Thymus (tissue), 11 donors: ENCODE measurements at regions not wholly inside any gene's neighbourhood (a gene's known extent, or its start where the extent isn't known, plus 50 kb on each side); places are given as distances from the start of the nearest gene placed in this dataset.
"Not testable (repeated sequence)": the region's sequence is repeated elsewhere in the genome, so short reads cannot be mapped to it uniquely, and the experiment has no call there.

Source experiments
- DNase-seq, 9 donors: peaks; one replicate each; pipeline ENCODE4 v3.0.0-alpha.2; 2013; ENCODE audit warnings: low spot score in 9 of 9, low read depth in 6 of 9, missing footprints in 1 of 9
- H3K27ac ChIP-seq, 2 donors: one replicate each; pipeline ENCODE4 v1.5.1; 2013; ENCODE audit warnings: control low read depth in 1 of 2, low read depth in 1 of 2, low read length in 1 of 2, mild to moderate bottlenecking in 1 of 2, moderate library complexity in 1 of 2
- H3K27me3 ChIP-seq, 2 donors: one replicate each; pipeline ENCODE4 v1.5.1; 2013; ENCODE audit warnings: low read length in 1 of 2; ENCODE audit not compliant: control insufficient read depth in 2 of 2, insufficient read depth in 1 of 2
- H3K36me3 ChIP-seq, 2 donors: one replicate each; pipeline ENCODE4 v1.5.1; 2013; ENCODE audit warnings: low read length in 1 of 2, mild to moderate bottlenecking in 1 of 2, moderate library complexity in 1 of 2; ENCODE audit not compliant: control insufficient read depth in 2 of 2, insufficient read depth in 2 of 2
- H3K4me1 ChIP-seq, 2 donors: one replicate each; pipeline ENCODE4 v1.5.1; 2013; ENCODE audit warnings: low read length in 2 of 2; ENCODE audit not compliant: control insufficient read depth in 2 of 2, insufficient read depth in 2 of 2
- H3K4me3 ChIP-seq, 2 donors: one replicate each; pipeline ENCODE4 v1.5.1; 2013; ENCODE audit warnings: low read length in 2 of 2, control low read depth in 1 of 2, mild to moderate bottlenecking in 1 of 2
- H3K9me3 ChIP-seq, 2 donors: one replicate each; pipeline ENCODE4 v1.5.1; 2013; ENCODE audit warnings: low read length in 1 of 2, mild to moderate bottlenecking in 1 of 2; ENCODE audit not compliant: control insufficient read depth in 2 of 2, insufficient read depth in 1 of 2
- whole genome bisulfite sequencing: extraction: QIAGEN DNeasy Blood & Tissue Kit; methylation state at CpG from one replicate; pipeline ENCODE4 v1.1.7; 2013; 5-methylcytosine and 5-hydroxymethylcytosine counted together
- donor health status: healthy.

DNA sequence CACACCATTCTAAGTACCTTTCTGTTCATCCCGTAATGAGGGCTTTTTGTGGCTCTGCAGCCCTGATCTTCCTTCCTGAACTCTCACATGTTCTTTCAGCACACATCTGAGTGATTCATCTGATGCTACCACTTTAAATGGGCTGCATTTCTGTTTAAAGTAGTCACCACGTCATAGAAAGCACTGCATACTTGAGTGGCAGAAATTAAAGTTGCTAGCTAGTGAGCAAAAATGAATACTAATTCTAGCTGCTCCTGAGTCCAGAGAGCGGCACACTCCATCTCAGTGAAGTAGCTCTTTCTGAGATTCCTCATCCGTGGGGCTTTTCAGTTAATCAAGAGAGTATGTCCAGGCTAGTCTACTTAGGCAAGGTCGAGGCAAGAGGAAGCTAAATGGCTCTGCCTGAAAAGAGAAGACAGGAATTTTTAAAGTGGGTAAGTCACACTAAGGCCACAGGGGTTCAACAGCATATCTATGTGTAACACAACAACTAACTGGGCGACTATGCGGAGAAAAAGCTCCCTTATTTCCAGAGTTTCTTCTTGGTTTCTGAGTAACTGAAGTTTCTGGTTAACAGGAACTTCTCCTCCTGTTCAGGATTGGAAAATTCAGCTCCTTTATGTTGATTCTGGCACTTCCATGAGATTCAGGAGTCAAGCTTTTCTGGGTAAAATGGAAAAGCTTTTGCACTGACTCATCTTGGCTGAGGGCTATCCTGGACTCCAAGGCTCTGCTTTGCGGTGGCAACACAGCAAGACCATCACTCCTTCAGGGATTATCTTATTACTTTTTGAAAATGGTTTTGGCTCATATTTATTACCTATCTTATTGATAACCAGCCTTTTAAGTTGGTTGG lies 109.5 kb downstream of the TAF11L14 start:
- Histone ChIP-seq H3K4me3 (no peak overlapping the region), H3K27me3 (no peaks in the 10 kb centered on the region), H3K36me3 (no peaks in the 10 kb centered on the region), H3K4me1 (no peaks in the 10 kb centered on the region), H3K9me3 (no peaks in the 10 kb centered on the region), H3K27ac (no peak overlapping the region)
- WGBS = 93% methylated on average over 8 of the region's 8 CpGs
- no peak for DNase-seq

DNA sequence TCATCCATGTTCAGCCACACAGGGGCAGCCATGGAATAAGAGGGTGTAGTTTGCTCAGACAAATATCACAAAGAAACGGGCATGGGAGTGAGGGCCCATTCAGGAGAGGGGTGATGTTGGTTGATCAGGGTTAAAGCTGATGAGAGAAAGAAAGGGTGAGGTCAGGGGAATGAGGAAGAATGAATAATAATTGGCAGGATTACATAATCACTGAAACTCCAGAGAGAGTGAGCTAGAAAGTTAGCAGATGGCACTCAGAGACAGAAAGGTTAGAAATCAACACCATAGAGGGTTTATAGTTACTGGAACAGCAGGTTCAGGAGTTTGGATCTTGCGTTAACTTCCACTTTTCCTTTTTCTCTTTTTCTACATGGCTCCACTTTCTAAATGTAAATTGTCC lies 113.9 kb downstream of the TAF11L14 start:
- 90% methylated on average over 2 of the region's 2 CpGs for WGBS
- Histone ChIP-seq H3K36me3 (no peaks in the 10 kb centered on the region), H3K4me3 (no peak overlapping the region), H3K9me3 (no peaks in the 10 kb centered on the region), H3K27me3 (no peaks in the 10 kb centered on the region), H3K4me1 (no peaks in the 10 kb centered on the region), H3K27ac (no peak overlapping the region)
- DNase-seq = no peak

- Histone ChIP-seq H3K4me3 (no peak overlapping the region), H3K9me3 (no peaks in the 10 kb centered on the region), H3K4me1 (no peaks in the 10 kb centered on the region), H3K27ac (no peak overlapping the region), H3K27me3 (no peaks in the 10 kb centered on the region), H3K36me3 (no peaks in the 10 kb centered on the region)
- DNase-seq = no peak
- WGBS = 66% methylated on average over 1 of the region's 1 CpG
Measured at GRCh38 chr5:17748941-17749340, 114.7 kb downstream of the TAF11L14 start.

DNA sequence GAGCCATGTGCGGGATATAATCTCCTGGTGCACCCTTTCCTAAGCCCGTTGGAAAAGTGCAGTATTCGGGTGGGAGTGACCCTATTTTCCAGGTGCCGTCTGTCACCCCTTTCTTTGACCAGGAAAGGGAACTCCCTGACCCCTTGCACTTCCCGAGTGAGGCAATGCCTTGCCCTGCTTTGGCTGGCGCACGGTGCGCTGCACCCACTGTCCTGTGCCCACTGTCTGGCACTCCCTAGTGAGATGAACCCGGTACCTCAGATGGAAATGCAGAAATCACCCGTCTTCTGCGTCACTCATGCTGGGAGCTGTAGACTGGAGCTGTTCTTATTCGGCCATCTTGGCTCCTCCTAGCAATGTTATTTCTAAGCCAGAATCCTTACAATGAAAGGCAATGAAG lies 121.1 kb downstream of the TAF11L14 start:
- H3K4me1 ChIP-seq, H3K9me3 ChIP-seq, H3K27ac ChIP-seq, H3K4me3 ChIP-seq, DNase-seq, H3K36me3 ChIP-seq, H3K27me3 ChIP-seq: not testable (repeated sequence)
- WGBS = 97% methylated on average over 12 of the region's 12 CpGs

DNA sequence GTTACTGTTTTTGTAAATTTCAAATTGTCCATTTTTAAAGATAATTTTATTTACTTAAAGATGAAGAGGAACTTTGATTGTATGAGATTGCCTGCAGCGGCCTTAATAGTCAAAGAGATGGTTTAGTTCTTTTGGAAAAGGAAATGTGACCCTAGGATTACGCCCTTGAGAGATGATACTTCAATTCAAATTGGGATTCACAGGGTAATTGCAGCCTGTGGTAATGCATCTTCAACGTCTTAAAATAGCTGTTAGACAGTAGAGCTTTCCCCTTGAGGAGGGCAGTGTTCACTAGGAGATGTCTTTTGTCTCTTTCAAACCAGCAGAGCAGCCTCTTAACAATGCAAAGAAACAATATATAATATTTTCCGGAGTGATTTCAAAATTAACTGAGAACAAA lies 127.1 kb downstream of the TAF11L14 start:
- Histone ChIP-seq H3K9me3 (peaks cover 2 to 3% of the 10 kb centered on the region in 2 donors), H3K27ac (no peak overlapping the region), H3K27me3 (no peaks in the 10 kb centered on the region), H3K4me3 (no peak overlapping the region), H3K36me3 (no peaks in the 10 kb centered on the region), H3K4me1 (no peaks in the 10 kb centered on the region)
- DNase-seq = no peak
- WGBS = 59% methylated on average over 4 of the region's 4 CpGs

DNA sequence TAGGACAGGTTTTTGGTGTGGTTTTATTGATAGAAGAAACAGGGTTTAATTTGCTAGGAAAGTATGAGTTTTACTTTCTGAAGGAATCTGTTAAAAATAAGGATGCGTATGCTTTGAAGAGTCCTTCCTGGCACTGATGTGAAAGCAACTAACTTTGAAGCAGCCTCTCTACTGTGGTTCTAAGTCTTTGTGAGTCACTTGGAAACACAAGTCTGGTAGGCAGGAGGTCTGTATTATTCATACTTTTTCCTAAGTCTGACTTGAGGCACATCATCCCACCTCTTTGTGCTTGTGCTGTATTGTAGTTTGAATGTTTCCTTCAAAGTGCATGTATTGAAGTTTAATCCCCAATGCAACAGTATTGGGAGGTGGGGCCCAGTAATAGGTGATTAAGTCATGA lies 129.0 kb downstream of the TAF11L14 start:
- no peaks in the 10 kb centered on the region for H3K27me3 ChIP-seq
- peaks cover 2 to 3% of the 10 kb centered on the region in 2 donors for H3K9me3 ChIP-seq
- no peak overlapping the region for H3K27ac ChIP-seq
- no peak overlapping the region for H3K4me3 ChIP-seq
- no peaks in the 10 kb centered on the region for H3K36me3 ChIP-seq
- DNase-seq = no peak
- H3K4me1 ChIP-seq = no peaks in the 10 kb centered on the region
- WGBS = 97% methylated on average over 1 of the region's 1 CpG

GRCh38 chr5:17766031-17766430 lies 131.8 kb downstream of the TAF11L14 start:
- Histone ChIP-seq H3K9me3 (peaks cover 2 to 3% of the 10 kb centered on the region in 2 donors), H3K27ac (no peak overlapping the region), H3K27me3 (no peaks in the 10 kb centered on the region), H3K36me3 (no peaks in the 10 kb centered on the region), H3K4me3 (no peak overlapping the region), H3K4me1 (no peaks in the 10 kb centered on the region)
- WGBS = 94% methylated on average over 2 of the region's 2 CpGs
- no peak for DNase-seq

- Histone ChIP-seq H3K27ac (no peak overlapping the region), H3K36me3 (no peaks in the 10 kb centered on the region), H3K9me3 (peaks cover 0 to 3% of the 10 kb centered on the region in 2 donors), H3K4me3 (no peak overlapping the region), H3K27me3 (no peaks in the 10 kb centered on the region), H3K4me1 (no peaks in the 10 kb centered on the region)
- WGBS = 77% methylated on average over 3 of the region's 3 CpGs
- no peak for DNase-seq
Measured at GRCh38 chr5:17769277-17769676, 135.0 kb downstream of the TAF11L14 start.

GRCh38 chr5:17772232-17772631 lies 138.0 kb downstream of the TAF11L14 start:
- DNase-seq = no peak
- Histone ChIP-seq H3K4me1 (no peaks in the 10 kb centered on the region), H3K27ac (no peak overlapping the region), H3K9me3 (no peaks in the 10 kb centered on the region), H3K27me3 (no peaks in the 10 kb centered on the region), H3K36me3 (no peaks in the 10 kb centered on the region), H3K4me3 (no peak overlapping the region)
- 96% methylated on average over 6 of the region's 6 CpGs for WGBS
